ENCODE measurements at regions not wholly inside any gene's neighbourhood (a gene's known extent, or its start where the extent isn't known, plus 50 kb on each side); places are given as distances from the start of the nearest gene placed in this dataset.
"Not testable (repeated sequence)": the region's sequence is repeated elsewhere in the genome, so short reads cannot be mapped to it uniquely, and the experiment has no call there.

DNA sequence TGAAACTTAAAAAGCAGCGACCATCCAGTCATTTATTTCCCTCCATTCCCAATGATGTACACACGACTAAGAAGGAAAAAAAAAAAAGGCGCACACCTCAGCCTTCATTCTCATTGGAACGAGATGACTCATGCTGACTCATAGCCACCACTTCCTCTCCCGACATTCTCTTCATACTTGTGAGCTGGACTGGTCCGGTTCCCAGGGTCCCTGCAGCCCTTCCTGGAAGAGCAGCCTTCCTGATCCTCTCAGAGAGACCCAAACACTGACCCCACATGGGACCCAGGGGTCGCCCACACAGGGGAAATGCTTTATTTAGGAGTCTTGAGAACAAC, 374.2 kb downstream of the BCL2L11 start:
- H3K9ac ChIP-seq (ENCODE audit: low read length in 3 of 3) = not testable (repeated sequence)

GRCh38 chr2:111495636-111496035, 374.9 kb downstream of the BCL2L11 start:
- peak in 3 of 5 donors; percentile 18 to 68 (median 22) for DNase-seq
- intact Hi-C loops (cut with DNase I); H3K9me3 ChIP-seq (ENCODE audit: control insufficient read depth in 2 of 3, insufficient read depth in 1 of 3, low read length in 3 of 3); H3K36me3 ChIP-seq (ENCODE audit: control insufficient read depth in 2 of 3, insufficient read depth in 3 of 3, low read length in 3 of 3); FAIRE-seq; H3K27me3 ChIP-seq (ENCODE audit: control insufficient read depth, insufficient read depth, low read length); H3K4me1 ChIP-seq (ENCODE audit: control insufficient read depth in 2 of 3, insufficient read depth in 2 of 3, low read depth in 1 of 3, low read length in 3 of 3); H3K4me3 ChIP-seq (ENCODE audit: low read length in 3 of 3): not testable (repeated sequence)
- Histone ChIP-seq H3K9ac (ENCODE audit: low read length in 3 of 3) (peak overlapping the region in 1 of 3 donors; percentile 26), H3K27ac (ENCODE audit: low read depth in 2 of 2, low read length in 2 of 2) (peak overlapping the region; percentile 2 to 32)

More for the DNA sequence above, 374.2 kb downstream of the BCL2L11 start:
- intact Hi-C loops (cut with DNase I); H3K4me1 ChIP-seq (ENCODE audit: control insufficient read depth in 2 of 3, insufficient read depth in 2 of 3, low read depth in 1 of 3, low read length in 3 of 3); H3K27me3 ChIP-seq (ENCODE audit: control insufficient read depth, insufficient read depth, low read length); H3K27ac ChIP-seq (ENCODE audit: low read depth in 2 of 2, low read length in 2 of 2); DNase-seq; FAIRE-seq; H3K9me3 ChIP-seq (ENCODE audit: control insufficient read depth in 2 of 3, insufficient read depth in 1 of 3, low read length in 3 of 3); H3K36me3 ChIP-seq (ENCODE audit: control insufficient read depth in 2 of 3, insufficient read depth in 3 of 3, low read length in 3 of 3): not testable (repeated sequence)
- H3K4me3 ChIP-seq (ENCODE audit: low read length in 3 of 3) = peak overlapping the region in 1 of 3 donors; percentile 51

GRCh38 chr2:111496176-111496575, 375.5 kb downstream of the BCL2L11 start:
- H3K4me1 ChIP-seq (ENCODE audit: control insufficient read depth in 2 of 3, insufficient read depth in 2 of 3, low read depth in 1 of 3, low read length in 3 of 3); intact Hi-C loops (cut with DNase I): not testable (repeated sequence)

DNA sequence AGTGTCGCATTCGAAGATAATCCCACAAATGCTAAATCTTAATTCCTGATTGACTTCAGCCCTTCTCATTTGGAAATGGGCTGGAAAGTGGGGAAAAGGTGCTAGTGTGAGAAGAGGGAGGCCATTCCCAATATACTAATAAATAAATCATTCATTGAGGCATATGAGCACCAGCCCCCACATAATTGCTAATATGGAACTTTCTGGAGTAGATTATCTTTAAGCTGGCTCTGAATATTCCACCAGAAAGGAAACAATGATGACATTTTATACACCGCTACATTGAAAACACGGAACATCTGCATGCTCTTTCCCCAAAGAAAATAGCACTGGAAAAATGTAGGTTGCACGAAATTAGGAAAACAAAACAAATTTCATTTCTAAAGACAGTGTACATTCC, 376.1 kb downstream of the BCL2L11 start:
- FAIRE-seq; H3K36me3 ChIP-seq (ENCODE audit: control insufficient read depth in 2 of 3, insufficient read depth in 3 of 3, low read length in 3 of 3); H3K27ac ChIP-seq (ENCODE audit: low read depth in 2 of 2, low read length in 2 of 2); H3K27me3 ChIP-seq (ENCODE audit: control insufficient read depth, insufficient read depth, low read length); H3K9me3 ChIP-seq (ENCODE audit: control insufficient read depth in 2 of 3, insufficient read depth in 1 of 3, low read length in 3 of 3); H3K9ac ChIP-seq (ENCODE audit: low read length in 3 of 3); DNase-seq; H3K4me1 ChIP-seq (ENCODE audit: control insufficient read depth in 2 of 3, insufficient read depth in 2 of 3, low read depth in 1 of 3, low read length in 3 of 3); intact Hi-C loops (cut with DNase I); H3K4me3 ChIP-seq (ENCODE audit: low read length in 3 of 3): not testable (repeated sequence)

More at GRCh38 chr2:111496176-111496575, 375.5 kb downstream of the BCL2L11 start:
- H3K36me3 ChIP-seq (ENCODE audit: control insufficient read depth in 2 of 3, insufficient read depth in 3 of 3, low read length in 3 of 3); H3K27me3 ChIP-seq (ENCODE audit: control insufficient read depth, insufficient read depth, low read length); FAIRE-seq; H3K9me3 ChIP-seq (ENCODE audit: control insufficient read depth in 2 of 3, insufficient read depth in 1 of 3, low read length in 3 of 3); H3K4me3 ChIP-seq (ENCODE audit: low read length in 3 of 3): not testable (repeated sequence)
- DNase-seq = peak in 1 of 5 donors; percentile 19
- Histone ChIP-seq H3K9ac (ENCODE audit: low read length in 3 of 3) (peak overlapping the region in 1 of 3 donors; percentile 26), H3K27ac (ENCODE audit: low read depth in 2 of 2, low read length in 2 of 2) (peak overlapping the region; percentile 2 to 32)

GRCh38 chr2:111497270-111497669, 376.6 kb downstream of the BCL2L11 start:
- H3K36me3 ChIP-seq (ENCODE audit: control insufficient read depth in 2 of 3, insufficient read depth in 3 of 3, low read length in 3 of 3); H3K9ac ChIP-seq (ENCODE audit: low read length in 3 of 3); H3K4me1 ChIP-seq (ENCODE audit: control insufficient read depth in 2 of 3, insufficient read depth in 2 of 3, low read depth in 1 of 3, low read length in 3 of 3); H3K27me3 ChIP-seq (ENCODE audit: control insufficient read depth, insufficient read depth, low read length); FAIRE-seq; H3K4me3 ChIP-seq (ENCODE audit: low read length in 3 of 3); DNase-seq; H3K27ac ChIP-seq (ENCODE audit: low read depth in 2 of 2, low read length in 2 of 2); H3K9me3 ChIP-seq (ENCODE audit: control insufficient read depth in 2 of 3, insufficient read depth in 1 of 3, low read length in 3 of 3); intact Hi-C loops (cut with DNase I): not testable (repeated sequence)

DNA sequence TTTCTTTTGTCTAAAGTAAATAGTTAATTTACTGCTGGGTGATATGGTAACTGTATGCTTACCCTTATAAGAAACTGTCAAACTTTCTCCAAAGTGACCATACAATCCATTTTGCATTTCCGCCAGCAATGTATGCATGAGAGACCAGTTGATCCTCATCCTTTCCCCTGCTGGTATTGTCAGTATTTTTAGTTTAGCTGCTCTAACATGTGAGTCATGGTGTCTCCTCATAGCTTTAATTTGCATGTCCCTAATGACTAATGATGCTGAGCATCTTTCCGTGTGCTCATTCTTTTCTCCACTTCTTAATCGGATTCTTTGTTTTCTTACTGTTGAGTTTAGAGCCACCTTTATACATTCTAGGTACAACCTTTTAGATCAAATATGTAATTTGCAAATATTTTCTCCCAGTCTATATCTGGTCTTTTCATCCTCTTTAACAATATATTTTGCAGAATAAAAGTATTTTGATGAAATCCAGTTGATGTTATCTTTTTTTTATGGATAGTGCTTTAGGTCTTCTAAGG, 379.9 kb downstream of the BCL2L11 start:
- intact Hi-C loops (cut with DNase I); H3K9ac ChIP-seq (ENCODE audit: low read length in 3 of 3); H3K27me3 ChIP-seq (ENCODE audit: control insufficient read depth, insufficient read depth, low read length); DNase-seq; H3K4me3 ChIP-seq (ENCODE audit: low read length in 3 of 3); H3K4me1 ChIP-seq (ENCODE audit: control insufficient read depth in 2 of 3, insufficient read depth in 2 of 3, low read depth in 1 of 3, low read length in 3 of 3); H3K36me3 ChIP-seq (ENCODE audit: control insufficient read depth in 2 of 3, insufficient read depth in 3 of 3, low read length in 3 of 3); FAIRE-seq; H3K9me3 ChIP-seq (ENCODE audit: control insufficient read depth in 2 of 3, insufficient read depth in 1 of 3, low read length in 3 of 3); H3K27ac ChIP-seq (ENCODE audit: low read depth in 2 of 2, low read length in 2 of 2): not testable (repeated sequence)

- H3K27me3 ChIP-seq (ENCODE audit: control insufficient read depth, insufficient read depth, low read length); H3K4me3 ChIP-seq (ENCODE audit: low read length in 3 of 3); FAIRE-seq; H3K27ac ChIP-seq (ENCODE audit: low read depth in 2 of 2, low read length in 2 of 2); DNase-seq; H3K9ac ChIP-seq (ENCODE audit: low read length in 3 of 3); H3K9me3 ChIP-seq (ENCODE audit: control insufficient read depth in 2 of 3, insufficient read depth in 1 of 3, low read length in 3 of 3); H3K36me3 ChIP-seq (ENCODE audit: control insufficient read depth in 2 of 3, insufficient read depth in 3 of 3, low read length in 3 of 3); intact Hi-C loops (cut with DNase I); H3K4me1 ChIP-seq (ENCODE audit: control insufficient read depth in 2 of 3, insufficient read depth in 2 of 3, low read depth in 1 of 3, low read length in 3 of 3): not testable (repeated sequence)
These were observed 380.0 kb downstream of the ANAPC1 start for GRCh38 chr2:111503844-111504570.

DNA sequence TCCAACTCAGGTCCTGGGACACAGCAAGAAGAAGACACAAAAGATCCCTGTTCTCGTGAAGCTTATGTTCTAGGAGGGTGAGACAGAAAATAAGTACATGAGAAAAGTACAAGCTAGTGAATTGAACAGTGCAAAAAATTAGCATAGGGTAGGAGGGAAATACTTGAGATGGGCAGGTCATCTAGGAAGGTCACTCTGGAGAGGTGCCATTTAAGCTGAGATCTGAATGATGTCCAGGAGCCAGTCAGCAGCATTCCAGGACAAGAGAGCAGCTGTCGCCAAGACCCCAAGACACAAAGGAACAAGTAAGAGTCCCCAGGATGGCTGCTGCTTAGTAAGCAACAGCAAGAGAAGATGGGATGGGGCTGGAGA, 379.4 kb downstream of the ANAPC1 start:
- FAIRE-seq; H3K9me3 ChIP-seq (ENCODE audit: control insufficient read depth in 2 of 3, insufficient read depth in 1 of 3, low read length in 3 of 3); H3K36me3 ChIP-seq (ENCODE audit: control insufficient read depth in 2 of 3, insufficient read depth in 3 of 3, low read length in 3 of 3); H3K27ac ChIP-seq (ENCODE audit: low read depth in 2 of 2, low read length in 2 of 2); intact Hi-C loops (cut with DNase I); H3K9ac ChIP-seq (ENCODE audit: low read length in 3 of 3); H3K27me3 ChIP-seq (ENCODE audit: control insufficient read depth, insufficient read depth, low read length); H3K4me3 ChIP-seq (ENCODE audit: low read length in 3 of 3); H3K4me1 ChIP-seq (ENCODE audit: control insufficient read depth in 2 of 3, insufficient read depth in 2 of 3, low read depth in 1 of 3, low read length in 3 of 3); DNase-seq: not testable (repeated sequence)

Data from kidney (tissue), 10 donors.